Hematopoietic multipotent progenitor cell (in vitro differentiated cells): ENCODE measurements at regions not wholly inside any gene's neighbourhood (a gene's known extent, or its start where the extent isn't known, plus 50 kb on each side); places are given as distances from the start of the nearest gene placed in this dataset.

Experiments used
- DNase-seq, 3 donors: peaks; one replicate each; pipeline ENCODE4 v3.0.0-alpha.2; 2011 to 2015; ENCODE audit warnings: low read depth in 2 of 3, low spot score in 2 of 3

DNA sequence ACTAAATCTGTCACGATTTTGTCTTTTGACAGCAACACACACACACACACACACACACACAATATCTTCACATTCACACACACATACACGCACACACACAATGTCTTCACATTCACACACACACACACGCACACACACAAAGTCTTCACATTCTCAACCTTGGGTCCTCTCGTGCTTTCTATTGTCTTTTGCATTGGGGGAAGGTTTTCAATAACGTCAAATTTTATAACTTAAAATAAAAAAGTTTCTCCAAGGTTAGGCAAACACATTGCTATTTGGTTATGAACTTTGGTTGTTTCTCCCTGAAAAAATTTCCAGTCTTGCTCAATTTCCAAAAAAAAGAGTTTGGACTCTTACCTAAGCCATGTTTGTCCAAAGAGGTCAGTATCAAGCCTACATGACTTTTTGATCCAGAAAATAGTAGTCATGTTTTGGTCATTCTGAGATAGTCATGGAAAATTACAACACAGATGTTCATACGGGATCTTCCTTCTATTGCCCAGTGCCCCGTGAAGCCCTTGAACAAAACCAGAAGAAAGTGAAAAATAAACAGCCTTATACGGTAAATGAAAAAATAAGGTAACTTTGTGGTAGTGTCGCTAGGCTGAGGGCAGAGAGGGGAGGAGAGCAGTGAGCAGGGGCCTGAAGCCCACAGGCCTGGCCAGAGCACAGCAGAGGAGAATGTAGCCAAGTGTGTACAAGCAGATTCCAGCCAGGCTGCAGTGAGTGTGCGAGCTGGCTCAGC lies 542.8 kb upstream of the ID2 start:
- no peak for DNase-seq

DNA sequence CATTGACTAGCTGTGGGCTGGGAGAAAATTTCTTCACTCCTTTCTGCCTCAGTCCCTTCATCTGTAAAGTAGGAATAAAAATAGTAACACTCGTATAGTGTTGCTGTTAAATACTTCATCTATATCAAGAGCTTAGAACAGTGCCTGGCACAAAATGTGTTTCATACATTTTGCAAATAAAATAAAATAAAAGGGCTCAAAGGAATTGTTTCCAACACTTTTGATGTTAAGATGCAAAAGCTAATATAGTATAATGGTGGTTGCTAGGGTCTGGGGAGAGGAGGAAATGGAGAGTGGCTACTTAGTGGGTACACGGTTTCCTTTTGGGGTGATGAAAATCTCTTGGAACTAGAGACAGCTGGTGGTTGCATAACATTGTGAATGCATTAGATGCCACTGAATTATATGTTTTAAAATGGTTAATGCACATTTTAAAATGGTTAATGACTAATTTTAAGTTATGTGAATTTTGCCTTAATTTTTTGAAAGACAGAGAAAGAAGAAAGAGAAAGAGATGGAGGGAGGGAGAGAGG lies 542.1 kb upstream of the ID2 start:
- peak in 1 of 3 donors; percentile 58 for DNase-seq

DNA sequence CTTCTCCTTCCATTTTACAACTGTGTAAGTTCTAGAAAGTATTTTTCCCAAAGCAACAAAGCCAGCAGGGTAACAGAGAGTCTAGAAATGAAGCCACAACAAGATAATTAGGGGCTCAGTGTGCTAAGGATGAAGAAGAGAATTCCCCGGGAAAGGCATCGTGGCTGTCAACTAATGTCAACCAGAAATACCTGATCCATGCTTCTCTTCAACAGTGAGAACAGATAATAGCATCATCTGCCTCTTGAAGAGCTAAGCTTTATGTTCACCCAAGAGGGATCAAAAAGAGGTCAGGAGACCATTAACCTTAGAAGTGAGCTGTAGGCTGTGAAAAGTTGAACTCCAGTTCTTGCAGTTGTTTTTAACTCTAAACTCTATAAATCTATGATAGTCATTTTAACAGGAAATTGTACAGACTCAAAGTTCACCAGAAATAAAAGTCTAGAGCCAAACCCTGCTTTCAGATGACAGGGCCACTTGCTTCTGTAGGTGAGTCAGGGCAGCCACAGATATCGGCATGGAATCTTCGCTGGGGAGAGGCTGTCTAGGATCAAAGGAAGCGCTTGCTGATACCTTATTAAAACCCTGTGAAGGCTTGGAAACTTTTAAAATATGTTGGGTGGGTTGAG lies 540.7 kb upstream of the ID2 start:
- no peak for DNase-seq

DNA sequence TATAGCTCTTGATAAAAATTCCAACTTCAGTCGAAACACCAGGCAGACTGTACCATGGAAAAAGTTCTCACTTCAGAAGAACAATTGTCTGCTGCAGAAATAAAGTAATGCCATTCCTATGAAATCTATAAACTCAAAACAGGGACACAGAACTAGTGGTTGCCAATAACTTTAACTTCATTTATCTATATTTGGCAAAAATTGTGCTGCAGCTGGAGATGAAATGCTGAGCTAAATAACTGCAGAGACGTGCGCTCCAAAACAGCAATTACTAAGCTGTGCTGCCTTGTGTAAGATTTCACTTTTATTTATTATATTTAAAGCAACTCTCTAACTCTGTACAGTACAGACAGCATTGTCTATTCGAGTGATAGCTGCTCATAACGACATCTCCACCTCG lies 540.1 kb upstream of the ID2 start:
- no peak for DNase-seq

DNA sequence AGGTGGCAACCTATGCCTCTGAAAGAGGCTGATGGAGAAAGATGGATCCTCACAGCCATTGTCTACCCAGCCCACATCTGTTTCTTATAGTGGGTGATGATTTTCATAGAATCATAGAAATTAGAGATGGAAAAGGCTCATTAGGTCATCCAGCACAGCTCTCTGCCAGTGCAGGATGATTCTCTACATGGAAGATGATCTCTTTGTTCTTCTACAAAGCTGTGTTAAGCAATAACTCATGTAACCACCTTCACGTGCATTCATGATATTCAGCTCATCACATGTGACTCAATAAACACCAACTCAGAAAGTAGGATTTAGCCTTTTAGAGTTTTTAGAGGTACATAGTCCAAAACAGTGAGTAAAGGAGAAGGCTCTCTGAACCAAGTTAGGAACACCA lies 539.4 kb upstream of the ID2 start:
- DNase-seq, result no peak

DNA sequence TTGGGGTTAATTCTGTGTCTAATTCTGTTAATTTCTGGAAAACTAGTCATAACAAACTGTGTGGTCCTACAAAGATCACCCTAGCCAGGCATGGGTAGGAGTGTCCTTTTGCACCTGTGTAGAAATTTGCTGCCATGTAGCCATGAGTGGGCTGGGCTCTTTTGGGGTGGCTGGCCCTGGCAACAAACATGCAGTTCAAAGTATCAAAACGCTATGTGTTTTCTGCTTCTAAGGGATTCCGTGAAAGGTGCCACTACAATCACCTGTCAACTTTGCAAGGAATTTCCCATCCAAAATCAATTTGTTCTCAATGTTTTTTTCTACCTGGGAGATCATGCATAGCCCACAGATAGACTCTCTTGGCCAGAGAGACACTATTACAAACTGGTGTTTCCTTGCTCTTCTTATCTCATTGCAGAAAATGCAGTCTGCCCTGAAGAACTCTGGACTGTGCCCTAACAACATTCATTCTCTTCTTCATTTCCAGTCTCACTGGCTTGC lies 537.7 kb upstream of the ID2 start:
- no peak for DNase-seq

DNA sequence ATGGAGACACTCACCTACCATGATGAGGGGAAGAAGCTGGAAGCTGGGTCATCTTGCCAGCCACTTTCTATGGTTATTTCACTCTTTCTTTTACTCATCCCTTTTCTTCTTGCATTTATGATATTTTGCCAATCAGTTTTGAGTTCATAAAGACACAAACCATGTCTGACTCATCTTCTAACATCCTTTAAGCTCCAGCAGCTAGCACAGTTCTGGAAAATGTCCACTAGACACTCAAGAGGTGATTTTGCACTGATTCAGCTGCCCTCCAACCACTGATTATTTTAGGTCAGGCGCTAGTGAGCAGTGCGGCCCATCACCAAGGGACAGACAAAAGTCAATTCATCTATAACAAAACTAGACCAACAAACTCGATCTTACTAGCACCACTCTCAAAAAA lies 537.1 kb upstream of the ID2 start:
- no peak for DNase-seq

DNA sequence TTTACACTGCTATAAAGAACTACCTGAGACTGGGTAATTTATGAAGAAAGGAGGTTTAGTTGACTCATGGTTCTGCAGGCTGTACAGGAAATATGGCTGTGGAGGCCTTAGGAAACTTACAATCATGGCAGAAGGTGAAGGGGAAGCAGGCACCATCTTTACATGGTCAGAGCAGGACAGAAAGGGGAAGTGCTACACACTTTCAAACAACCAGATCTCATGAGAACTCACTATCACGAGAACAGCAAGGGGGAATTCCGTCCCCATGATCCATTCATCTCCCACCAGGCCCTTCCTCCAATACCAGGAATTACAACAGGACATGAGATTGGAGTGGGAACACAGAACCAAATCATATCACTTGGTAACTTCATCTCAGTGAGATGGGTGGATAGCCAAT lies 536.5 kb upstream of the ID2 start:
- DNase-seq, result peak in 1 of 3 donors; percentile 75

DNA sequence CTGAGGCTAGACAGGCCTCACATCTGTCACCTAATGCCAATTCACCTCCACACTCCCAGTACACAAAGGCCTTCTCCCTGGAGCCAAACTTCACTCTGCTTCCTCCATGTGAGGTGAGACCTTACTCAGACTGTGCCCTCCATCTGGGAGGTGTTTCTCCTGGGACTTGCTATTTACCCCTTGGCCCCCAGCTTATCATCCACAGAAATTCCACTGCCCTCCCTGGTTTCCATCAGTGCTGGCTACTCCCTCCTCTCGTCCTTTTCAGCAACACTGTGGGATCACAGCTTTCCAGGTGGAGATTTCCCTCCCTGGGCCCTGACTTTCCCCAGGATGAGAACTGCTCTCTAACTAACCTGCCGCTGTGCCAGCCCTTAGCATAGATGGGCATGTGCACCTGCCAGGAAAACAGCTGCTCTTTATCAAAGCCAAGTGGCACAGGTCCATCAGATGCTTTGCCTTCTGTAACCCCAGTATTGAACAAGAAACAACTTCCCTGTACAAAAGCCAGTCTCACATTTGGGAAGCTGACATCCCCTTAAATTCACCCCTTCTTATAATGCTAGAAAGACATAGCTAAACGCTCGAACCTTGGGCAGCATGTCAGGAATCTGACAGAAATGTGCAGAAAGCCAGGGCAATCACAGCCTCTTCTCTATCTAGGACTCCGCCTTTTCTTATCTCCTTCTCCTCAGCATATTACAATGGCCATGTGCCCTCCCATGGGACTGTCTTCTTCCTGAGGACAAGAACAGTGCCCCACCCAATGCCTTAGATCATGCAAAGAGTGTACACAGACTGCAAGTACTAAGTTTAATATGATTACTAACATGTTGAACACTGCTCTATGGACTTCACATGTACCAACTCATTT lies 535.5 kb upstream of the ID2 start:
- DNase-seq, result no peak

DNA sequence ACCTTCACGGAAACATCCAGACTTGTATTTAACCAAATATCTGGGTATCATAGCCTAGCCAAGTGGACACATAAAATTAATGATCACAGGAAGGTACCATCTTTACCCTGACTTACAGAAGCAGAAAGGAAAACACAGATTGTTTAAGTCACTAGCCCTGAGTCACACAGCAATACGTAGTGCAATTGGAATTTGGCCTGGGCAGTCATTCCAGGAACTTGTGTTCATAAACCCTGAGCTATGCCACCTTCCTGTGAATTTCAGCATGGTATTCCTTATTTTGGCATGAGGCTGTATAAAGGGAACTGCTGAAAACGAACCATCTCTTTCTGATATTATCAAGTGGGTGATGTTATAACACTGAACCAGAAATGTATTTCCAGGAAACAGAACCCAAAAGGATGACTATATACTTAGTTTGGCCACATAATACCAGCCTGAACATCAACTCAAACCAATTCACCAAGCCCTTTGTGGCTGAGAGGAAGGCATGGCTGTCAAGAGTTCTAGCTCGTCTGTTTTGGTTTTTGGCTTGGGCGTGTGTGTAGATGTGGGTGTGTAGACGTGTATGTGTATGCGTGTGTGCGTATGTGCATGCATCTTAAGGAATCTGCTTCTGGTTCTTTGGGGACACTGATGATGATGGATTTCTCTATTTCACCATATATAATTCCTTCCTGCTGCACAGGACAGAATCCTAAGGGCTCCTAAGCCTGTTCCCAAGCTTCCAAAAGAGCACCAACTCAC lies 533.4 kb upstream of the ID2 start:
- no peak for DNase-seq

DNA sequence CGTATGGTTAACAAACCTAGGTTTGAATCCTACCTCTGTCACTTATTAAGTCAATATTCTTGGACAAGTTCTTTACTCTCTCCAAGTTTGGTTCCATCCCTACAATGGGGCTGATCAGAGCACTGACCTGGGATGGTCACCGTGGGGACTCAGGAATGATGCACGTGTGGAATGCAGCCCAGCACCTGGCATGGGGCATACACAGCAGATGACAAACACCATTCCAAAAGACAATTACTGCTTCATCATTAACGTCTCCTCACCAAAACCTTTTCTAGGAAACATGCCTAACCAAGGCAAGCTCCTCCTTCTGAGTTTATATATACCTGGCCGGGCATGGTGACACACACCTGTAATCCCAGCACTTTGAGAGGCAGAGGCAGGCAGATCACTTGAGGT lies 532.9 kb upstream of the ID2 start:
- no peak for DNase-seq

DNA sequence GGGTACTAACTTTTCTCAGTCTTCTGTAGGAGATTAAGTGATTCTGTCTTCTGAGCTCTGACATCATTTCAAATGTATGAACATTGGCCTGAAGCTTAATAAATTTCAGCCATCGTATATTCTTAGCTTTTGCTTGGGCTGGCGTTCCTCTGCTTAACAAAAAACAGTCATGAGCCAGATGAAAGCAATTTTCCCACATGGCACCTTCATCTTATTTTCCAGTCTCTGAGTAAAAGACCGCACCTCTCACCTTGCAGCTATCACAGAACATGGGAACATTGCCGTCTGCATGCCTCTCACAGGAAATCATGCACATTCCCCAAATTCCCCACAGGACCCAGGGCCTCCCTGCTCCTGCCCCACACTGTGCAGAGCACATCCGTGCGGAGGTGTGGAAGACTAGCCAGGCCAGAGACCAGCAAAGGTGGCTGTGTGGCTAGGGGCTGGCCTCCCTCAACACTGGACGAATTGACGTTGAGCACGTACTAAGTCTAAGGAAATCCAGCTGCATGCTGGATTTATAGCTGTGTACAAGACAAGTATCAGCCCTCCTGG lies 531.8 kb upstream of the ID2 start:
- DNase-seq, result no peak

DNA sequence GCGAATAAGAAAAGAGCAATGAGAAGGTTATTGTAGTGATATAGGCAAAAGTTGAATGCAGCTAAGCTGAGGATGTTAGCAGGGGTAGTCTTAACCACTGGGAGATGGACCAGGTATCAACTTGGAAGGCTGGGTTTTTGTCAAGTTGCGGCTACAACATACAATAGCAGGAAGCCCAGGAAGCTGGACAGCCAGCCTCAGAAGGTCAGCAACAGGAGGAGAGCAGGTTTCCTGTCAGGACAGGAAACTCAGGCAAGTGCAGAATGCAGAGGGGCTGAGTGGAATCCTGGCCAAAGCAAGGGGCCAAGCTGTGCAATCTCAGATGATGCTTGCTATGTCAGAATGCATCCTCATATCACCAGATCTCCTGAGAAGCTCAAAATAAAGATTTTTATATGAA lies 530.0 kb upstream of the ID2 start:
- no peak for DNase-seq

DNA sequence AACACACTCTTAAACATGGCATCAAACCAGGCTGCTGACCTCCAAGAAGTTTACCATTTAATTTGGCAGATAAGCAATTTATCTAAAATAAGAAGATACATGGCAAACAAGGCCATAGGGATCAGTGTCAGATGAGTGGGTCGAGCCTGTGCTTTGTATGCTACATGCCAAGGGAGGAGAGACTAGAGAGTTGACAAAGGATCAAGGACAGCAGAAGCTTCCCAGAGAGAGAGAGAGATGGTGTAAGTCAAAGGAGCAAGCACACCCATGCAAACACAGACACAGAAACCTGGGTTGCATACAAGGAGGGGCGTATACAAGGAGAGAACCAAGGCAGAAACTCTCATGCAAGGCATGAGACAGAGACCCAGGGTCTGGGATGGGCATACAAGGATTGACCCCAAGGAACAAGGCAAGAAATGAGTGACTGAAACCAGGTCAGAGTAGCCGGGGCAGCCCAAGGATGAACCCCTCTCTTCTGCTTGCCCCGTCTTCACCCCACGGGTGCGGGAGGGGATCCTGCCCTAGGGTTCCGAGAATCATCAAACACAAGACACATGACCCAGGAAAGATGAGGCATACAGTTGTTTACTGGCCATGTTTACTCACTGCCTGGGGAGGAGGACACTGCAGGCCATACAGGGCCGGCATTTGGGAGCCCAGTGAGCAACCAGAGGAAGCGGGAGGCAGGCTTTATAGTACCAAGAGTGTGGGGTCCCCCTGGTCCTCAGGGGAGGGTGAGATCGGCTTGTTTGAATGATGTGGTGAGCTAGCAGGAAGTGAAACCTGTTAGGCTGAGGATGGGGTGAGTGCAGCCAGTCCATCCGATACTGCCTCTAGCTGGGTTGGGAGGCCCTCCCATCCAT lies 529.2 kb upstream of the ID2 start:
- no peak for DNase-seq

DNA sequence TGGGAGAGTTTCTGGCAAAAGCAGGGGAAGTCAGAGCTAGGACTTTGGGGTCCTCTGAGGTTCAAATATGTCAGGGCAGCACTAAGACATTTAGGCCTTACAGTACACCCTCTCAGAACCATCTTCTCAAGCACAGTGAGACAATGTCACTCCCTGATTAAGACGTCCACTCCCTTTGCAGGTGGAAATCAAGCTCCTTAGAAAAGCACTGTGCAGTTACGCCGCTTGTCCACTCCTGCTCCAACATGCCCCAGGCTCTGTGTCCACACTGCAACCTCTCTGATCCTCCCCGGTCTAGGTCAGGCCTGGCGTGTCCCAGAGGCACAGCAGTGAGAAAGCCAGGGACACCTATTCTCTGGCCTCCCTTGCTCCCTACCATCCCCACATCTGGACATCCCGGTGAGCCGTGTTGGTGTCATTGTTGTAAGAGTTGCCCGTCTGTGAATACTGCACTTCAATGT lies 528.6 kb upstream of the ID2 start:
- DNase-seq, result no peak

DNA sequence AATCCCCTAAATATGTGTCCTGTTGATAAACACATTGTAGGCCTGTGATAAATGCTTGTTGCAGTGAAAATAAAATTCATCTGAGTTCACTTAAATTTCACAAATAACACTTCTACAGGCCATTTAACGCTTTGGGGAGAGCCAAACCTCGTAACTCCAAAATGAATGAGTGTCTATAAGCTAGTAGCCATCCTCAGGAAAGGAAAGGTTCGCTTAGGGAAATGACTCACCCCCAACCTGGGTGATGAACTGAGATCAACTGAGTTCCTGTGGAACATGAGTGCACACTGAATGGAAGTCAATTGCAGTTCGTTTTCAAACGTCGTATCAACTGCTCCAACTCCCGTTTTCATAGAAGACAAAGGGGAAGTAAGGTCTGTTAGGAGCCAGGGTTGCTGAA lies 527.6 kb upstream of the ID2 start:
- DNase-seq, result no peak

DNA sequence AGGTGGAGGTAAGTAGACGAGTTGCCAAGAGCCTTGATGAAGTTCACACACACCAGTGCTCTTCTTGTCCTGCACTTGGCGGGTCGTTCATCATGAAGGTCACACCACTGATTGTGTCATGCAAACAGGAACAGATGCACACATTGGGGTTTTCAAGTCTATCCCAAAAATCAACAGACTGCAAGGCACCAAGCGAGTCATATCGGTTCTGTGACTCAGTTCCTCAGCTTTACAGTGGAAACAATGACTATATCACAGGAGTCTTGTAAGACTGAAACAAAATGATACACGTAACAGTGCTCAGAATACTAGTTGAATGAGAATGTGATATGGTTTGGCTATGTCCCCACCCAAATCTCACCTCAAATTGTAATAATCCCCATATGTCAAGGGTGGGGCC lies 526.9 kb upstream of the ID2 start:
- DNase-seq, result no peak

DNA sequence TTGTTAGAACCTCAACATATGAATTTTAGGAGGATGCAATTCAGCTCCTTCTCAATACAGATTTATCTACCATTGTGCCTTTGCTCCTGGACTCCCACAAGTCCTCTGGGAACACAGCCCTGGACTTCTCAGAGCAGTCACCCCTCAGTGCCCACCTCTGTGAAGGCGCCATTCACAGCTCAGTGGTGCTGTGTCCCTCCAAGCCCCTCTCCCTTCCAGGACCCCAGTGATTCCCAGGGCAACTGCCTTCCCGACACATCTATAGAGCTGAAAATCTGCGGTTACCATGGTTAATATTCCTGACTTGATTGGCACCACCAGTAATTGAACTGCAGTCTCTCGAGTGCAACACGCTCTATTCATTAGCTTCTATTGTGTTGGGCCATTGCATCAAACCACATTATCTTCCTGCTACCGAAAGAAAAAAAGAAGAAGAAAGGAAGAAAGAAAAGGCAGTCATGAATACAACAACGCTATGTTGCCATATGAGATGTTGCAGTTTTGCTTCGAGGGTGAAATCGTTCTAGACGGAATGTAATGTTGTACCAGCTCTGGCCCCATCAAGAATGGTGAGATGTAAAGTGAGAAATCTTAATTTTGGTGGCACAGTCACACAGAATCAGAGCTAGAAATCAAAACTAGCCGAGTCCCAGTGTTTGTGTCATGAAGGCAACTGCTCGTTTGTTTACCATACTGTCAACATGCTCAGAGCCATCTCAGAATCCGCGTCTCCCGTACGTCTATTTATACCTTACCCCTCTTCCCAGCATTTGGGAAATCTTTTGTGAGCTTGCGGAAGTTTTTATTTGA lies 524.0 kb upstream of the ID2 start:
- DNase-seq, result no peak
